ENCODE measurements at regions not wholly inside any gene's neighbourhood (a gene's known extent, or its start where the extent isn't known, plus 50 kb on each side); places are given as distances from the start of the nearest gene placed in this dataset.

DNA sequence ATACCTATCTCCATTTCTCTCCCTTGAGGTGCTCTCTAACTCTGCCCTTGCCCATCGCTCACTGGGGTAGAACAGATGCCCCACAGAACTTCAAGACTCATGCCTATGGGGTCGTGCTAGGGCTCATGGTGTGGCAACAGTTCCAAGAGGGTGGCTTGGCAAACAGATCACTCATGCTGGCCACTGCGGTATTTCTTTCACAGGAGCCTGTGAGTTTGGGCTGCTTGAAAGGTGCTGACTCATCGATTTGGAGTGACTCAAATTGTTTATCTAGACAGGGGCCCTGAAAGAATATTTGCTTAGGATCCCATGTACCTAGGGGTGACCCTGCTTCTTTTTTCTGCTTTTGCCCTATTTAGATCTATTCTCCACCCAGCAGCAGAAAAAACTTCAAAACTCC is 69.9 kb downstream of the IRX5 start:
- H3K27ac ChIP-seq (ENCODE audit: insufficient read depth, low read depth, low read length) = no peak overlapping the region
- no peaks in the 10 kb centered on the region for H3K27me3 ChIP-seq (ENCODE audit: control insufficient read depth in 2 of 2, insufficient read depth in 2 of 2, low read length in 2 of 2)
- no peaks in the 10 kb centered on the region for H3K79me2 ChIP-seq (ENCODE audit: control insufficient read depth, insufficient read depth, low read length)
- H3K4me3 ChIP-seq (replicated peaks in 1 of 3; ENCODE audit: insufficient read depth in 1 of 3, low read depth in 1 of 3, low read length in 3 of 3) = no peak overlapping the region
- intact Hi-C loops (cut with micrococcal nuclease) (no loop called here), dilution Hi-C loops (cut with MboI; ENCODE audit: extremely low pct_ligation_motif_present, low sequenced_read_pairs) (no loop called here)
- no peak for DNase-seq (ENCODE audit: low read depth, low spot score)
- TF ChIP-seq EZH2 (IDR thresholded peaks at IDR 0.05; ENCODE audit: borderline replicate concordance, low read depth, low read length, severe bottlenecking) (no peak), JUN (IDR thresholded peaks at IDR 0.05; ENCODE audit: borderline replicate concordance, insufficient read depth, insufficient read length, low read depth) (no peak), POLR2AphosphoS5 (IDR thresholded peaks at IDR 0.05; ENCODE audit: insufficient read depth, low read depth, low read length) (no peak), MYC (IDR thresholded peaks at IDR 0.05; ENCODE audit: low read depth, low read length) (no peak), MAX (IDR thresholded peaks at IDR 0.05; ENCODE audit: insufficient read depth, insufficient read length) (no peak), CTCF (IDR thresholded peaks at IDR 0.05; ENCODE audit: extremely low read depth in 1 of 2, insufficient read depth in 1 of 2, low read depth in 1 of 2, low read length in 2 of 2) (no peak), POLR2A (IDR thresholded peaks at IDR 0.05; ENCODE audit: low read depth, low read length) (no peak), GATA2 (IDR thresholded peaks at IDR 0.05; ENCODE audit: insufficient read depth, insufficient read length, low read depth, low read length) (no peak), FOS (IDR thresholded peaks at IDR 0.05; ENCODE audit: borderline replicate concordance, insufficient read depth, low read length) (no peak)
- no peak for FAIRE-seq
- no peak overlapping the region for H2AFZ ChIP-seq (ENCODE audit: low read depth, low read length)
- POLR2A ChIA-PET = no interaction called here
- H3K36me3 ChIP-seq (ENCODE audit: control insufficient read depth in 2 of 2, extremely low read depth in 1 of 2, insufficient read depth in 2 of 2, low read length in 2 of 2) = no peaks in the 10 kb centered on the region
- H3K9me3 ChIP-seq (replicated peaks; ENCODE audit: control insufficient read depth, insufficient read depth, low read length) = no peaks in the 10 kb centered on the region
- no peaks in the 10 kb centered on the region for H3K4me1 ChIP-seq (ENCODE audit: control insufficient read depth, extremely low read depth, insufficient read depth, low read length)
- no peak overlapping the region for H3K4me2 ChIP-seq (ENCODE audit: insufficient read depth, low read length)
- CTCF ChIA-PET = no interaction called here
- H3K9me1 ChIP-seq (replicated peaks; ENCODE audit: control insufficient read depth, extremely low read depth, insufficient read depth, low read length) = no peaks in the 10 kb centered on the region
- H3K9ac ChIP-seq (replicated peaks; ENCODE audit: extremely low read depth, insufficient read depth, low read length) = no peak overlapping the region
- no peaks in the 10 kb centered on the region for H4K20me1 ChIP-seq (replicated peaks; ENCODE audit: control insufficient read depth, extremely low read depth, insufficient read depth, low read length)
- no TSS peak for BruUV-seq (replicated peaks)

All from endothelial cell of umbilical vein (primary cell).